Tongue (tissue), 1 donor: ENCODE measurements at regions not wholly inside any gene's neighbourhood (a gene's known extent, or its start where the extent isn't known, plus 50 kb on each side); places are given as distances from the start of the nearest gene placed in this dataset.
A peak's percentile ranks its signal among the peaks of the same experiment; 100 is the strongest.

Experiments
- DNase-seq: peaks from one replicate; pipeline ENCODE4 v3.0.0-alpha.2; 2015

GRCh38 chr14:58846682-58847465, 209.1 kb downstream of the DACT1 start:
- no peak for DNase-seq

GRCh38 chr14:58848365-58848764, 210.6 kb downstream of the DACT1 start:
- DNase-seq, result no peak

GRCh38 chr14:58849601-58850000, 211.8 kb downstream of the DACT1 start:
- no peak for DNase-seq

- no peak for DNase-seq
Measured at GRCh38 chr14:58850011-58850410, 212.2 kb downstream of the DACT1 start.

- no peak for DNase-seq
Measured at GRCh38 chr14:58861586-58861985, 223.8 kb downstream of the DACT1 start.

GRCh38 chr14:58862416-58863160, 224.8 kb downstream of the DACT1 start:
- DNase-seq, result peak; percentile 37

GRCh38 chr14:58863661-58864345, 226.0 kb downstream of the DACT1 start:
- no peak for DNase-seq

- peak; percentile 76 for DNase-seq
Measured at GRCh38 chr14:58864751-58865513, 227.2 kb downstream of the DACT1 start.

- DNase-seq, result peak; percentile 66
Measured at GRCh38 chr14:58865514-58866281, 227.9 kb downstream of the DACT1 start.

GRCh38 chr14:58866391-58866790, 228.6 kb downstream of the DACT1 start:
- DNase-seq, result no peak

GRCh38 chr14:58870961-58871360, 233.2 kb downstream of the DACT1 start:
- DNase-seq, result no peak

- DNase-seq, result no peak
Measured at GRCh38 chr14:58871573-58871972, 233.8 kb downstream of the DACT1 start.

- DNase-seq, result no peak
Measured at GRCh38 chr14:58872061-58872460, 234.3 kb downstream of the DACT1 start.

- DNase-seq, result no peak
Measured at GRCh38 chr14:58873228-58873953, 235.6 kb downstream of the DACT1 start.

GRCh38 chr14:58875613-58876012, 237.9 kb downstream of the DACT1 start:
- no peak for DNase-seq

GRCh38 chr14:58876608-58877007, 238.8 kb downstream of the DACT1 start:
- DNase-seq, result no peak

GRCh38 chr14:58878439-58879139, 240.8 kb downstream of the DACT1 start:
- DNase-seq, result no peak

GRCh38 chr14:58881433-58881832, 243.7 kb downstream of the DACT1 start:
- DNase-seq, result no peak

GRCh38 chr14:58882577-58883018, 244.8 kb downstream of the DACT1 start:
- peak; percentile 19 for DNase-seq

GRCh38 chr14:58884442-58884841, 246.7 kb downstream of the DACT1 start:
- no peak for DNase-seq
